Testis (tissue), 2 donors: ENCODE measurements at regions not wholly inside any gene's neighbourhood (a gene's known extent, or its start where the extent isn't known, plus 50 kb on each side); places are given as distances from the start of the nearest gene placed in this dataset.

Experiments
- DNase-seq: peaks from one replicate; pipeline ENCODE4 v3.0.0-alpha.2; 2019
- H3K27ac ChIP-seq, 2 donors: fragments of 200-600 bp; sonication (generic); one replicate each; pipeline ENCODE4 v1.5.1; 2019
- H3K27me3 ChIP-seq: fragments of 200-600 bp; sonication (generic); one replicate; pipeline ENCODE4 v1.5.1; 2019
- H3K36me3 ChIP-seq: fragments of 200-600 bp; sonication (generic); one replicate; pipeline ENCODE4 v1.5.1; 2017; ENCODE audit warnings: low read depth; ENCODE audit errors: missing control alignments
- H3K4me1 ChIP-seq: fragments of 200-600 bp; sonication (generic); one replicate; pipeline ENCODE4 v1.5.1; 2019
- H3K4me3 ChIP-seq, 2 donors: fragments of 200-600 bp; sonication (generic); one replicate each; pipeline ENCODE4 v1.5.1; 2017 to 2019
- H3K9me3 ChIP-seq: fragments of 200-600 bp; sonication (generic); one replicate; pipeline ENCODE4 v1.5.1; 2017
- CTCF ChIP-seq, 3 experiments: fragments of 450-650 bp in 2 of 3; fragments of 200-600 bp in 1 of 3; sonication (generic) in 1 of 3; IDR thresholded peaks; one replicate each; pipeline ENCODE4 v1.5.1; 2016 to 2019; ENCODE audit warnings: antibody characterized with exemption in 3 of 3, mild to moderate bottlenecking in 2 of 3, moderate library complexity in 1 of 3
- POLR2A ChIP-seq: fragments of 450-650 bp; IDR thresholded peaks from one replicate; pipeline ENCODE4 v1.6.1; 2017; ENCODE audit warnings: antibody characterized with exemption, mild to moderate bottlenecking, moderate library complexity
- WGBS, 2 donors: methylation state at CpG; one replicate each; pipeline ENCODE4 v1.1.5; 2018; 5-methylcytosine and 5-hydroxymethylcytosine counted together
- intact Hi-C: fragments of 100-400 bp; cut with DNase I; formaldehyde crosslinking; loops from one replicate; pipeline ENCODE4 v1.15.1; 2023; ENCODE audit warnings: low total_unique reads

- intact Hi-C loops, result no loop called here
- no peak overlapping the region for H3K27ac ChIP-seq
- H3K9me3 ChIP-seq, result no peaks in the 10 kb centered on the region
- H3K36me3 ChIP-seq, result no peaks in the 10 kb centered on the region
- no peaks in the 10 kb centered on the region for H3K27me3 ChIP-seq
- no peak for DNase-seq
- no peak for TF ChIP-seq CTCF (IDR thresholded peaks at IDR 0.05)
- TF ChIP-seq POLR2A, result no peak
- H3K4me3 ChIP-seq, result no peak overlapping the region
- 72 to 82% methylated on average over 5 to 7 of the region's 7 CpGs for WGBS, 2 donors
- no peaks in the 10 kb centered on the region for H3K4me1 ChIP-seq
These were observed 65.5 kb upstream of the SPTLC1 start for GRCh38 chr9:92180669-92181181.

DNA sequence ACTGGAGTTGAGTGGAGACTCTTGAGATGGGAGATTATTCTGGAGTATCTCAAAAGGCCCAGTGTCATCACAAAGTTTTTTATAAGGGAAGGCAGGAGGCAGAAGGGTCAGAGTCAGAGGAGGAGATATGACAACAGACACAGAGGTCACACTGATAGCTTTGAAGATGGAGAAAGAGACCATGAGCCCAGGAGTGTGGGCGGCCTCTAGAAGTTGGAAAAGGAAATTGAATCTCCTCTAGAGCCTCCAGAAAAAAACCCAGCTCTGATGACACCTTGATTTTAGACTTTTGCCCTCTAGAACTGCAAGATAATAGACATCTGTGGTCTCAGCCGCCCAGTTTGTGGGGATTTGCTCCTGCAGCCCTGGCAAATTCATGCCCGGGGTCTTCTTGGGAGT is 64.8 kb upstream of the SPTLC1 start:
- no peaks in the 10 kb centered on the region for H3K4me1 ChIP-seq
- no peaks in the 10 kb centered on the region for H3K27me3 ChIP-seq
- DNase-seq, result no peak
- H3K27ac ChIP-seq, result no peak overlapping the region
- H3K4me3 ChIP-seq, result no peak overlapping the region
- 93 to 95% methylated on average over 3 of the region's 3 CpGs for WGBS, 2 donors
- intact Hi-C loops, result no loop called here
- TF ChIP-seq POLR2A (no peak), CTCF (IDR thresholded peaks at IDR 0.05) (no peak)
- H3K36me3 ChIP-seq, result no peaks in the 10 kb centered on the region
- no peaks in the 10 kb centered on the region for H3K9me3 ChIP-seq

GRCh38 chr9:92179286-92180001 is 64.2 kb upstream of the SPTLC1 start:
- H3K27me3 ChIP-seq, result no peaks in the 10 kb centered on the region
- no peaks in the 10 kb centered on the region for H3K9me3 ChIP-seq
- 93 to 94% methylated on average over 11 of the region's 11 CpGs for WGBS, 2 donors
- H3K4me3 ChIP-seq, result no peak overlapping the region
- H3K36me3 ChIP-seq, result no peaks in the 10 kb centered on the region
- H3K4me1 ChIP-seq, result no peaks in the 10 kb centered on the region
- no peak for DNase-seq
- intact Hi-C loops, result no loop called here
- TF ChIP-seq CTCF (IDR thresholded peaks at IDR 0.05), result no peak
- no peak for TF ChIP-seq POLR2A
- no peak overlapping the region for H3K27ac ChIP-seq

- DNase-seq, result no peak
- Histone ChIP-seq H3K27ac (no peak overlapping the region), H3K4me1 (no peaks in the 10 kb centered on the region), H3K4me3 (no peak overlapping the region), H3K36me3 (no peaks in the 10 kb centered on the region), H3K27me3 (no peaks in the 10 kb centered on the region), H3K9me3 (no peaks in the 10 kb centered on the region)
- TF ChIP-seq CTCF (IDR thresholded peaks at IDR 0.05), result no peak
- TF ChIP-seq POLR2A, result no peak
- WGBS, 2 donors, result 82 to 98% methylated on average over 5 of the region's 5 CpGs
- intact Hi-C loops, result no loop called here
These were observed 62.4 kb upstream of the SPTLC1 start for GRCh38 chr9:92177591-92177990.

- H3K4me3 ChIP-seq, result no peak overlapping the region
- no peaks in the 10 kb centered on the region for H3K4me1 ChIP-seq
- DNase-seq, result no peak
- TF ChIP-seq POLR2A (no peak), CTCF (IDR thresholded peaks at IDR 0.05) (no peak)
- H3K27ac ChIP-seq, result no peak overlapping the region
- no peaks in the 10 kb centered on the region for H3K27me3 ChIP-seq
- no peaks in the 10 kb centered on the region for H3K36me3 ChIP-seq
- 94 to 96% methylated on average over 5 of the region's 5 CpGs for WGBS, 2 donors
- intact Hi-C loops, result no loop called here
- H3K9me3 ChIP-seq, result no peaks in the 10 kb centered on the region
These were observed 61.6 kb upstream of the SPTLC1 start for GRCh38 chr9:92176800-92177185.
